HCEC 1CT (cell line): ENCODE measurements at regions not wholly inside any gene's neighbourhood (a gene's known extent, or its start where the extent isn't known, plus 50 kb on each side); places are given as distances from the start of the nearest gene placed in this dataset.

Experiments
- DNase-seq: peaks from one replicate; pipeline ENCODE4 v3.0.0-alpha.2; 2017

- DNase-seq, result no peak
Observed at GRCh38 chr11:128187377-128187776, 400.0 kb downstream of the ETS1 start.

DNA sequence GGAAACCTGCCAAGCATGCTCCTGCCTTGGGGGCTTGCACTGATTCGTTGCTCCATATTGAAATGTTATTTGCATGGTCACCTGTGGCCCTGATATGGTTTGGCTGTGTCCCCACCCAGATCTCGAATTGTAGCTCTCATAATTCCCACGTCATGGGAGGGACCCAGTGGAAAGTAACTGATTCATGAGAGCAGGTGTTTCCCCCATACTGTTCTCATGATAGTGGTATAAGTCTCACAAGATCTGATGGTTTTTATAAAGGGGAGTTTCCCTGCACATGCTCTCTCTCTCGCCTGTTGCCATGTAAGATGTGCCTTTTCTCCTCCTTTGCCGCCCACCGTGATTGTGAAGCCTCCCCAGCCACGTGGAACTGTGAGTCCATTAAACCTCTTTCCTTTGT, 402.4 kb downstream of the ETS1 start:
- no peak for DNase-seq

- no peak for DNase-seq
Observed at GRCh38 chr11:128182844-128183243, 404.5 kb downstream of the ETS1 start.

- DNase-seq, result no peak
Observed at GRCh38 chr11:128181984-128182383, 405.4 kb downstream of the ETS1 start.

GRCh38 chr11:128181088-128181480, 406.3 kb downstream of the ETS1 start:
- peak; percentile 31 for DNase-seq

- DNase-seq, result peak; percentile 88
Observed at GRCh38 chr11:128180441-128181087, 406.8 kb downstream of the ETS1 start.

DNA sequence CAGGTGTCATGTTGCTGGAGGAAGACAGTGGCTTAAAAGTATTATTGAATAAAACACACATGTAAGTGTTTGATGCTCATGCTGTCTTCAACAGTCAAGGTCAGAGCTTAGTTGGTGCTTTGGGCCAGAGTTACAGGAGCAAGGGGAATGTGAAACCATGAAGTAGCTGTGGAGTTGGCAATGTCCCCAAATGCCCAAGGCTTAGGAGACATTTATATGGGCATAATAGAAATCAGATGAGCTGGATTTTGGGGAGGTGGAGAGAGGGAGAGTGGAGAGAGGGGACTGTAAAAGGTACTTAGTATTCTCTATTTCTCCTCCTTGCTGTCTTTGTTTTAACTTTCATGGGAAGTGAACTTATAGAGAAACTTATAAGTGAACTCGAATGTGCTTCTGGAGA, 407.8 kb downstream of the ETS1 start:
- no peak for DNase-seq

DNA sequence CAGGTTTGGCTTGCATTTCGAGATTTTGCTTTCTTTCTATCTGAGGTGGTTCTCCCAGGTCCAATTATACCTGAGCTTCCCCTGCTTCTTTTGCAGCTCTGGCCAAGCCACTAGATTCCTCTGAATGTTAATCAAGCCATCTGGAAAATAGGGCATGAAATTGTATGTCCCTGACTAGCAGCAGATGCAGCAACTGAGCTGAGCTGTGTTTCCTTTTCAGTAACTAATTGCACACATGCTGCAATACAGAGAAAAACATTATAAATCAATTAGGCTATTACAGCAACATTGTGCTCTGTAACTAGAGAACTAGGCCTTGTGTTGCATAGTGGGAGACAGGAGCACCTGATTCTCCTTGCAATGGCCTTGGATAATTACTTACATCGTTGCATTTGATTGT, 408.3 kb downstream of the ETS1 start:
- DNase-seq, result no peak

- peak; percentile 40 for DNase-seq
Observed at GRCh38 chr11:128174465-128175291, 412.7 kb downstream of the ETS1 start.

DNA sequence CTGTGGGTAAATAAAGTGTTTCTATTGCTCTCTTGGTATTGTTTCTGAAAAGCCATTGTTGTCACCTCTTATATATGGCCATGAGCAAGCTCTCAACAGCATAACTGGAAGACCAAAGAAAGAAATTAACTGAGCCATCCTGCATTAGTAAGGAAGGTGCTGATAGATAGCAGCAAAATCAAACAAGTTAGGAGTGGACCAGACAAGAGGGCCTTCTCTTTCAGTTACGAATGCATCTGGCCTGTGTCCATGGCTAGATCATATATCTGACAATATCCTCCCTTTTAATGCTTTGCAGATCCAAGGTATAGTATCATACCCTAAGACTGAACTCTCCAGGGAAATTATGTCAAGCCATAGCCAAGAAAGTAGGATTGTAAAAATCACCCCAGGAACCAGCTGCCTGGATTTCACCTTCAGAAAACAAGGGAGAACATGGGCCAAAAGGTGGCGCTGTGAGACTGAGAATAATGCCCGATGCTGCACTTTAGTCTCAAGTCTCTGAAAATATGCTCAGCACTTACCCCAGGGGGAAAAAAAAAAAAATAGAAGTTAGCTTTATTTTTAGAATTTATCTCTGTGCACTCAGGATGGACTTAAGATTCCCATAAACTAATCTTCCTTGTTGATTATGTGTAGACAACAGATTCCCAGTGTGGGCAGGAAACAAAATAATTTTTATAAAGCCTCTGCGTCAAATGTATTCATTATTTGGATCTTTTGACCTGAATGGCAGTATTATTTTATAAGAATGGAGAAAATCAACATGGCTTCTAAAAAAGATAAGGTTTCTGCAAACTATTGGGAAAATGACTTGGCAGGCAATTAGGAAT, 415.1 kb downstream of the ETS1 start:
- peak; percentile 68 for DNase-seq

DNA sequence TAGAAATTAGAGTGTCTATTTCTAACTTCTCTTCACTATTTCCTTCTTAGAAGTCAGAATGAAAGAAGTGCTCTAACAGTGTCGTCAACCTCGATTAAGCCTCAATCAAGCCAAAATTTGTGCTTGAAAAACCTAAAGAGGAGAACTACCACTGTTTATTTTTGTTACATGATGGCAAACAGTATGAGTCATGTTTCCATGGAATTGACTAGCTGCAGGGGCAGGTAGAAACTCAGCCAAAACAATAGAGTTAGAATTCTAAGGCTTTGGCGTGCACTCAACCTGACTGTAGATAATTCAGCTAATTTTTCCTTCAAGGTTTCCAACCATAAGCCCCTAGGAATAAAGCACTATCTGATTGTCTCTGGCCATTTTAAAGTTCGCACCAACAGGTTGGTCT, 415.9 kb downstream of the ETS1 start:
- DNase-seq, result no peak

DNA sequence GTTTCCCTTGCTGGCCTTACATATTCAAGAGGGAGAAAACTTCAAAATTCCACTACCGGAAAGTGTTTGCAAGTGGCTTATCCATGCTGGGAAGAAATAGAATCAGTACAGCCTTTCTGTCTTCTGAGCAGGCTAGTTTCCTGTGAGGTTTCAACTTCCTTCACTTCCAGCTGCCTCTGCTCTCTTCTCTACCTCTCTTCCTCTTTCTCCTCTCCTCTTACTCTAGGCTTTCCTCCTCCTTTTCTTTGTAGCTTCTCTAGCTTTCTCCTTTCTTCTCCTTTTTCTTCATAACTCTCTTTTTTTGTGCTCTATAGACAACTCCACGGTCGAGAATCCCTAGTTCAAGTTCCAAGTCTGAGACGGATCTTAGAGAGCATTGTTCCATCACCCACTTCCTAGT, 421.8 kb downstream of the ETS1 start:
- DNase-seq, result no peak

- no peak for DNase-seq
Observed at GRCh38 chr11:128164080-128164741, 423.1 kb downstream of the ETS1 start.

DNA sequence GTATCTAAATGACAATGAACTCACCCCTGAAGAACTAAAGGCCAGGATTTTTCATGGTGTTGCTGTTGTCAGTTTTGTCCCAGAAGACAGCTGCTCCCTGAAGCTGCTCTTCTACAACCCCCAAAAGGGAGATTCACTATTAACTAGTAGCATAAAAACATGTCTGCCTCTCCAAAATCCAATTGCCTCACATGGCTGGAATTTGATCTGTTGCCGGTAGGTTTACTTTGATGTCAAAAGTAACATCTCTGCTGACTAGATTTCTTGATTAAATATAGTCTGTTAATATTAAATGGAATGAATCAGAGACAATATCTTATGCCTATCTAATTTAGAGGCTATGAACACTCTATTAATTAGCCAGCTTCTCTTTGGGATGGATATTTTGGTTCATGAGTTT, 425.4 kb downstream of the ETS1 start:
- DNase-seq, result no peak

DNA sequence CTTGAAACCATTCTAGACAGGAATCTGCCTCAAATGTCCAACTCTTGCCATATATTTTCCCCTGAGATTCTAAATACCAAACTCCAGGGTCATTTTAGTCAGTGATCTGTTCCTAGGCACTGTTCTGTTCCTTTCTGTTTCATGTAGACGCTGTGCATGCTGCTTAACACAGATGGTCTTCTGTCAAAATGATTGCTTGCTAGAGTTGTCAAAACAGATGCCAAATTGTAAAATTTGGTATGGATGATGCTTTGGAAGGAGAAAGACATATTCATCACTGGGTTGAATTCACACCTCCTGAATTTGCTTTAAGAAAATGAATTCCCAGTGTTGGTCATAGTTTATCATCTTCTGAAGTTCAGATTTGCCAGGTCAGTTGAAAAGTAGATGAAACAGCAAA, 425.9 kb downstream of the ETS1 start:
- no peak for DNase-seq

DNA sequence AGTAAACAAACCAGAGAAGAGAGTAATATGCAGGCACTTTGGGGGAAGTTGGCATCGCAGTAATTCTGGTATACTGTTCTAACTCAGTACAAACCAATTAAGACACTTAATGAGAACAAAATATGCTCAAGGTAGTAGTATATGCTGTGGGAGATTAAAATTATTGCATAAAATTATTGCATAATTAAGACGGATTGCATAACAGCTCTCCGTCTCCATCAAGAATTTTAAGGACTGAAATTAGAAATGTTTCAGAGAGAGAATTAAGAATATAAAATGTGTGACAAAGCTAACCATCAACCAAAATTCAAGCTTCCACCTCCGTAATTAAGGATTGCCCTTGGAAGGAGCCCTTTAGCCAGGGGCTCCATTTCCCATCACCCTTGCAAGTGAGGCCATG, 428.5 kb downstream of the ETS1 start:
- no peak for DNase-seq

GRCh38 chr11:128157423-128158298, 429.7 kb downstream of the ETS1 start:
- DNase-seq, result peak; percentile 73

DNA sequence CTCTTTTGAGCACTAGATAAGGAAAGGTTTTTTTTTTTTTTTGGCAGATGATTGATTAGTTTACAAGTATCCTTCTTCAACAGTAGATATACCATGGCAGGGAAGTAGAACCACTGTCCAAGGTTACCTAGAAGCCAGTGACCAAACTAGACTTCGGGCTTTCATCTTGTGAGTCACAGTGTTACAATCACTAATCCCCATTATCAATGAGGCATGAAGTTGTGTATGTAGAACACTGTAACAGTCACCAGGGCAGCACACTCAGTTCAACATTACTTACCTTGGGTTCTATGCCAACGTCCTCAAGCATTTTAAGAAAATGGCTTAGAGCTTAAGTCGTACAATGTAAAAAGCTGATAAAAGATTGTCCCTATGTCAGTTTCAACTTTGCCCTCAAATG, 430.9 kb downstream of the ETS1 start:
- DNase-seq, result no peak

DNA sequence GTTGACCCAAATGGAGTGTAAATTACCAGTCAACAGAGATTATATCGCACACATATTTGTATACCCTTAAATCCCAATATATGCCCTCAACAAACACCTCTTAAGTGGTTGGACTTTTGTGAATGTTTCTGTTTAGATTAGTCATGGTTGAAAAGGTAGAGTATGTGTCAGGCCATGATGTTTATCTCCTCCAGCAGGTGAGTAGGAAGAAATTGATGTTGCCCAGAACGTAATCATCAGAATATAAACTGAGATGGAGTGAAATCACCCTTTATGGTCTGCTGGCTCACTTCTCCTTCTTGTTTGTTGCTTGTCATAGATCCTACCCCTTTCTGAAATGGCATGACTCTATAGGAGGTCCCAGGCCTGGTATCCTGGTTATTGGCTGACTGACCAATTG, 431.8 kb downstream of the ETS1 start:
- no peak for DNase-seq

DNA sequence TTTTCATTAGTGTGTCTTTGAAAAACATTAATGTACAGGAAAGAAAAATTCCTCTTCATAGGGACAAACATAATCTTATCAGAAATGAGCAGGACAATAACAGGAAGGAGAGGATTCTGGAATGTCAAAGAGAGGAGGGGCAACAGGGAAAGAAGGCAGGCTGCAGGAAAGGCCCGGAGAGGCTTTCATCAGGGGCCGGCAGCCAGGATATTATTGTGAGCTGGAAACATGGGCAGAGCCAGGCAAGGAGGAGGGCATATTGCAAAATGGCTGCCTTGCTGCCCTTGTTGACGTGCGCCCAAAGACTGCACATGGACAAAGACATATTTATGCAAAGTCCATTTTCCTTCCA, 433.7 kb downstream of the ETS1 start:
- DNase-seq, result no peak

GRCh38 chr11:128152796-128153696, 434.3 kb downstream of the ETS1 start:
- no peak for DNase-seq
